ENCODE measurements at regions not wholly inside any gene's neighbourhood (a gene's known extent, or its start where the extent isn't known, plus 50 kb on each side); places are given as distances from the start of the nearest gene placed in this dataset.

DNA sequence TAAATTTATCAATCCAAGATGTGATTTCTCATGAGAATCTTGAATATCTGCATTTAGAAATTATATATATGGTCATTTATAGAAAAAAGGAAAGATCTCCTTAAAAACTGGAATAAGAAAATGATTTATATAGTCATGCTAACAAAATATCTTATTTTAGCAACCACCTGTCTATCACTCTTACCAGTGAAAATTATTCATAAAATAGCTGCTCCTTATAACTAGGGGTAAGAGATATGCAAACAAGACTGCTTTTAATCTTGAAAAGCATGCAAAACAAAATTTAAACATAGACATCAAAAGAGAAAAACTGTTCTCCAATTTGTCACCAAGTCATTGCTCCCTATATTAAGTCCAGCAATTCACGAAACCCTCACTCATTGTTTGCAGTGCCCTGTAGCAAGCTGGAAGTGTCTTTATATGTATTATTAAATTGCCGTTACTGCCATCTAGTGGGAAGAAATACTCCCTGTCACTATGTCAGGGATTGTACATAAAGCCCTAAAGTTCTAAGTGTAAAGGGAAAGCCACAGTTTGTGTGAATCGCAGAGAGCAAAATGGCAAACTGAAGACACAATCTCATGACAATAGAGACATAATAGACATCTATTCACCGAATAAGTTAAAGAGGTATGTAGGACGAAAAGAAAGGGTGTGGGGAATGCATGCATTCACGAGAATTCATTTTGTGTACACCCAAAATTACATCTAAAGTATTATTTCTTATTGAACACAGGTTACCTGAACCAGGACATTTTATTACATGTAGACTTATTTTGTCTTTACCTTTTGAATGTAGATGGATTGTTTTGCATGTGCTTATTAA, 600.5 kb downstream of the USP25 start:
- H3K36me3 ChIP-seq (ENCODE audit: control insufficient read depth in 2 of 3, insufficient read depth in 3 of 3, low read length in 3 of 3), result no peaks in the 10 kb centered on the region
- peak in 3 of 5 donors; percentile 25 to 93 (median 91) for DNase-seq
- peak; percentile 98 for FAIRE-seq
- H3K27ac ChIP-seq (ENCODE audit: low read depth in 2 of 2, low read length in 2 of 2), result no peak overlapping the region
- no peak overlapping the region for H3K4me3 ChIP-seq (ENCODE audit: low read length in 3 of 3)
- TF ChIP-seq, protein P1, sequence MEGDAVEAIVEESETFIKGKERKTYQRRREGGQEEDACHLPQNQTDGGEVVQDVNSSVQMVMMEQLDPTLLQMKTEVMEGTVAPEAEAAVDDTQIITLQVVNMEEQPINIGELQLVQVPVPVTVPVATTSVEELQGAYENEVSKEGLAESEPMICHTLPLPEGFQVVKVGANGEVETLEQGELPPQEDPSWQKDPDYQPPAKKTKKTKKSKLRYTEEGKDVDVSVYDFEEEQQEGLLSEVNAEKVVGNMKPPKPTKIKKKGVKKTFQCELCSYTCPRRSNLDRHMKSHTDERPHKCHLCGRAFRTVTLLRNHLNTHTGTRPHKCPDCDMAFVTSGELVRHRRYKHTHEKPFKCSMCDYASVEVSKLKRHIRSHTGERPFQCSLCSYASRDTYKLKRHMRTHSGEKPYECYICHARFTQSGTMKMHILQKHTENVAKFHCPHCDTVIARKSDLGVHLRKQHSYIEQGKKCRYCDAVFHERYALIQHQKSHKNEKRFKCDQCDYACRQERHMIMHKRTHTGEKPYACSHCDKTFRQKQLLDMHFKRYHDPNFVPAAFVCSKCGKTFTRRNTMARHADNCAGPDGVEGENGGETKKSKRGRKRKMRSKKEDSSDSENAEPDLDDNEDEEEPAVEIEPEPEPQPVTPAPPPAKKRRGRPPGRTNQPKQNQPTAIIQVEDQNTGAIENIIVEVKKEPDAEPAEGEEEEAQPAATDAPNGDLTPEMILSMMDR (IDR thresholded peaks at IDR 0.05; ENCODE audit: borderline replicate concordance, extremely low read depth, insufficient read depth), result peak; percentile 72
- intact Hi-C loops (cut with DNase I), result no loop called here
- no peaks in the 10 kb centered on the region for H3K27me3 ChIP-seq (ENCODE audit: control insufficient read depth, insufficient read depth, low read length)
- H3K9me3 ChIP-seq (ENCODE audit: control insufficient read depth in 2 of 3, insufficient read depth in 1 of 3, low read length in 3 of 3), result no peaks in the 10 kb centered on the region
- H3K4me1 ChIP-seq (ENCODE audit: control insufficient read depth in 2 of 3, insufficient read depth in 2 of 3, low read depth in 1 of 3, low read length in 3 of 3), result peaks cover 0 to 5% (median 0%) of the 10 kb centered on the region in 3 donors
- peak overlapping the region in 1 of 3 donors; percentile 5 for H3K9ac ChIP-seq (ENCODE audit: low read length in 3 of 3)

DNA sequence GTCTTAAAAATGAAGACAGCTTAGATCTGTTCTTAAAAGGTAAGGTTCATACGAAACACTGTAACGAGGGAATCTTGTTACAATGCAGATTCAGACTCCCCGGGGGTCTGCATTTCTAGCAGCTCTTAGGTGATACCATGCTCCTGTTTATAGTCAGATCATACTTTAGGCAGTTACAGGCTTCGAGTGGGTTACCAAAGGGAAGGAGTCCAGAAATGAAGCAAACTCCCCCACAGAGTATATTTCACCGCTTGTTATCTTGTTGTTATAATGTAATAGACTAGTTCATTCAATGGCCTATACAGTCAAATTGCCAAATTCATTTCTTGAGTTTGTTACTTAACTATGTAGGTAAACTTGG, 601.1 kb downstream of the USP25 start:
- no peak for FAIRE-seq
- intact Hi-C loops (cut with DNase I), result no loop called here
- H3K9ac ChIP-seq (ENCODE audit: low read length in 3 of 3), result no peak overlapping the region

GRCh38 chr21:16337266-16337665, 607.5 kb downstream of the USP25 start:
- Histone ChIP-seq H3K36me3 (ENCODE audit: control insufficient read depth in 2 of 3, insufficient read depth in 3 of 3, low read length in 3 of 3) (no peaks in the 10 kb centered on the region), H3K27ac (ENCODE audit: low read depth in 2 of 2, low read length in 2 of 2) (no peak overlapping the region), H3K9me3 (ENCODE audit: control insufficient read depth in 2 of 3, insufficient read depth in 1 of 3, low read length in 3 of 3) (no peaks in the 10 kb centered on the region), H3K27me3 (ENCODE audit: control insufficient read depth, insufficient read depth, low read length) (no peaks in the 10 kb centered on the region), H3K4me1 (ENCODE audit: control insufficient read depth in 2 of 3, insufficient read depth in 2 of 3, low read depth in 1 of 3, low read length in 3 of 3) (no peaks in the 10 kb centered on the region), H3K4me3 (ENCODE audit: low read length in 3 of 3) (no peak overlapping the region), H3K9ac (ENCODE audit: low read length in 3 of 3) (no peak overlapping the region)
- FAIRE-seq (no peak), DNase-seq (no peak)
- intact Hi-C loops (cut with DNase I), result no loop called here
- TF ChIP-seq, protein P1 (IDR thresholded peaks at IDR 0.05; ENCODE audit: borderline replicate concordance, extremely low read depth, insufficient read depth), result no peak

More for the DNA sequence above, 601.1 kb downstream of the USP25 start:
- no peak for DNase-seq
- Histone ChIP-seq H3K4me1 (ENCODE audit: control insufficient read depth in 2 of 3, insufficient read depth in 2 of 3, low read depth in 1 of 3, low read length in 3 of 3) (peaks cover 0 to 5% (median 0%) of the 10 kb centered on the region in 3 donors), H3K9me3 (ENCODE audit: control insufficient read depth in 2 of 3, insufficient read depth in 1 of 3, low read length in 3 of 3) (no peaks in the 10 kb centered on the region), H3K36me3 (ENCODE audit: control insufficient read depth in 2 of 3, insufficient read depth in 3 of 3, low read length in 3 of 3) (no peaks in the 10 kb centered on the region), H3K4me3 (ENCODE audit: low read length in 3 of 3) (no peak overlapping the region), H3K27ac (ENCODE audit: low read depth in 2 of 2, low read length in 2 of 2) (no peak overlapping the region), H3K27me3 (ENCODE audit: control insufficient read depth, insufficient read depth, low read length) (no peaks in the 10 kb centered on the region)
- TF ChIP-seq, protein P1 (IDR thresholded peaks at IDR 0.05; ENCODE audit: borderline replicate concordance, extremely low read depth, insufficient read depth), result no peak
